Activated naive CD8-positive, alpha-beta T cell treated with anti-CD3 and anti-CD28 coated beads, Interleukin-2, amount 50 U/mL, for 24 hours (primary cell): ENCODE measurements at regions not wholly inside any gene's neighbourhood (a gene's known extent, or its start where the extent isn't known, plus 50 kb on each side); places are given as distances from the start of the nearest gene placed in this dataset.

ENCODE experiments used
- ATAC-seq: fragments of 150-1000 bp; cut with Tn5 transposase; one replicate; pipeline ENCODE4 v1.10.0; 2021
- DNase-seq: peaks from one replicate; pipeline ENCODE4 v3.0.0; 2021
- H3K27ac Mint-ChIP-seq: one replicate; pipeline ENCODE4 v1.8.0; 2021; ENCODE audit warnings: mild to moderate bottlenecking, mixed read lengths
- H3K27me3 Mint-ChIP-seq: one replicate; pipeline ENCODE4 v1.8.0; 2021; ENCODE audit warnings: mixed read lengths
- H3K36me3 Mint-ChIP-seq: one replicate; pipeline ENCODE4 v1.8.0; 2021; ENCODE audit warnings: low read depth, mixed read lengths
- H3K4me1 Mint-ChIP-seq: one replicate; pipeline ENCODE4 v1.8.0; 2021; ENCODE audit warnings: mixed read lengths
- H3K4me3 Mint-ChIP-seq: one replicate; pipeline ENCODE4 v1.8.0; 2021; ENCODE audit warnings: mild to moderate bottlenecking, moderate library complexity, mixed read lengths
- H3K9me3 Mint-ChIP-seq: one replicate; pipeline ENCODE4 v1.8.0; 2021; ENCODE audit warnings: mixed read lengths

DNA sequence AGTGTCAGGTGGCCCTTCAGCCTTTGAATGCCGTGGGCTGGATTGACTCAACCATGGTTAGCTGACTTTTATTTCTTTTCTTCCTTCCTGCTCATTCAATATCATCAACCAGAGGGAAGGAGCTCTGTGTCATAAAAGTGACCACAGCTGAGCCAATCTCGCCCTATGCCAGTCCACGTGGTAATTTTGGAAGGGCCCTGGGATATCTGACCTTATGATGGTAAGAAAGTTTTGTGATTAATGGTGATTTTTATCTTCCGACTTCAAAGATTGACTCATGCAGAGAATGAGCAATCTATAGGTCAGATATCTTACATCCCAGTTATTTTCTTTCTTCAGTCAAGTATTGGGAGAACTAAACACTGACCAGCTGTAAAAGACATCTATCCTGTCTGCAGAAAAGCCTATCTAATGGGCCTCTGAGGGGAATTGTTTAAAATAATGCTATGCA lies 170.3 kb downstream of the ZC3H11B start:
- Mint-ChIP-seq H3K27me3 (peaks cover 3% of the 10 kb centered on the region), H3K27ac (no peak overlapping the region), H3K4me1 (no peaks in the 10 kb centered on the region), H3K36me3 (no peaks in the 10 kb centered on the region), H3K9me3 (no peaks in the 10 kb centered on the region), H3K4me3 (no peak overlapping the region)
- ATAC-seq (peak; percentile 40), DNase-seq (no peak)

DNA sequence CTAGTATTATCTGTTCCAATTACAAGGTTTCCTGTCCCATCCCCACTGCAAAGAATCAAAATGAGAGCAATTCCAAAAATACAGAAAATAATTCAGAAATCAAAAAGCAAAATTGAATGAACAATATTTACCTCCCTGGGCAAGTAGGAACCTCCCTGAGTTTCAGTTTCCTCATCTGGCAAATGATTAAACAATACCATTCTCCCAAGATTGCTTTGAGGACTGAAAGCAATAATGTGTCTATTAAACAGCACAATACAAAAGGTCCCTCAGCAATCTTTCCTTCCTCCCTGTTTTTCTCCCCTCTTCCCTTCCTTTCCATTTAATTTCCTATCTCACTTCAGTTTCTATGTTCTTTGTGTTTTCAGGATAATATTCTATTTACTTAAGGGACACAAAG lies 171.0 kb downstream of the ZC3H11B start:
- DNase-seq, result no peak
- Mint-ChIP-seq H3K36me3 (no peaks in the 10 kb centered on the region), H3K27me3 (peaks cover 3% of the 10 kb centered on the region), H3K27ac (no peak overlapping the region), H3K4me1 (no peaks in the 10 kb centered on the region), H3K4me3 (no peak overlapping the region), H3K9me3 (no peaks in the 10 kb centered on the region)
- ATAC-seq, result no peak

- Mint-ChIP-seq H3K4me1 (no peaks in the 10 kb centered on the region), H3K36me3 (no peaks in the 10 kb centered on the region), H3K27ac (no peak overlapping the region), H3K27me3 (peaks cover 3% of the 10 kb centered on the region), H3K9me3 (no peaks in the 10 kb centered on the region), H3K4me3 (no peak overlapping the region)
- ATAC-seq, result no peak
- DNase-seq, result no peak
These were observed 173.5 kb downstream of the ZC3H11B start for GRCh38 chr1:219439376-219439775.

GRCh38 chr1:219438386-219438785 lies 174.5 kb downstream of the ZC3H11B start:
- no peak for ATAC-seq
- Mint-ChIP-seq H3K27ac (no peak overlapping the region), H3K4me3 (no peak overlapping the region), H3K36me3 (no peaks in the 10 kb centered on the region), H3K27me3 (peaks cover 3% of the 10 kb centered on the region), H3K4me1 (no peaks in the 10 kb centered on the region), H3K9me3 (no peaks in the 10 kb centered on the region)
- no peak for DNase-seq

GRCh38 chr1:219434923-219435297 lies 178.0 kb downstream of the ZC3H11B start:
- no peaks in the 10 kb centered on the region for H3K9me3 Mint-ChIP-seq
- H3K4me3 Mint-ChIP-seq, result no peak overlapping the region
- no peak for ATAC-seq
- peaks cover 4% of the 10 kb centered on the region for H3K27me3 Mint-ChIP-seq
- no peaks in the 10 kb centered on the region for H3K4me1 Mint-ChIP-seq
- H3K36me3 Mint-ChIP-seq, result no peaks in the 10 kb centered on the region
- no peak overlapping the region for H3K27ac Mint-ChIP-seq
- DNase-seq, result no peak

- Mint-ChIP-seq H3K27ac (no peak overlapping the region), H3K4me1 (no peaks in the 10 kb centered on the region), H3K36me3 (no peaks in the 10 kb centered on the region), H3K4me3 (no peak overlapping the region), H3K27me3 (peaks cover 4% of the 10 kb centered on the region), H3K9me3 (no peaks in the 10 kb centered on the region)
- ATAC-seq (no peak), DNase-seq (no peak)
These were observed 178.5 kb downstream of the ZC3H11B start for GRCh38 chr1:219434285-219434922.

DNA sequence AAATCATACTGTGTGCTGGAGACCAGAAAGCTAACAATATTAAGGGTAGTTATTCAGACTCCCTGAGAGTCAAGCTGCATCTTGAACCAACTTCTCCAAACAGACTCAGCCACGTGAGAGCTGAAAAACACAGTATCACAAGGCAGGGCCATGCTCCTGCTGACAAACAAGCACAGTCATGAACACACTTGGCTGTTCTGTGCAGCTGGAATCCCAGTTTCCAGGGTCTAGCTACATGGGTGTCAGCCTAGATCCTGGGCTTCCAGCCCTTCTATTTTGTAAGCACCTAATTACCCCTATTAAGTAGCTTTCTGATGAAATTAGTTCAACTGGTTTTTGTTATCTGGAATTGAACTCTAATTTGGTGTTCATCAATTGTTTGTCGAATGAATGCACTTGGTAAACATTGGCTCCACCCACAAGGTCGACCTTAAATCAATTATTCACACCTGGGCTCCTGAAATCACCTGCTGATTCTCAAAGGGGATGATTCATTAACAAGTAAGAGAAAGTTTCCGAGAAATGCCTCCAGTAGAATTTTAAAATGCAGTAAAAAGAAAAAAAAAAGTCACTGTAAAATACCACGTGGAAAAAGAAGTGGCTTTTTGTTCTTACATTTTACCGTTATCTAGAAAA lies 179.3 kb downstream of the ZC3H11B start:
- ATAC-seq (no peak), DNase-seq (no peak)
- H3K4me1 Mint-ChIP-seq, result no peaks in the 10 kb centered on the region
- peaks cover 1% of the 10 kb centered on the region for H3K27me3 Mint-ChIP-seq
- no peak overlapping the region for H3K27ac Mint-ChIP-seq
- no peaks in the 10 kb centered on the region for H3K9me3 Mint-ChIP-seq
- H3K36me3 Mint-ChIP-seq, result no peaks in the 10 kb centered on the region
- no peak overlapping the region for H3K4me3 Mint-ChIP-seq

DNA sequence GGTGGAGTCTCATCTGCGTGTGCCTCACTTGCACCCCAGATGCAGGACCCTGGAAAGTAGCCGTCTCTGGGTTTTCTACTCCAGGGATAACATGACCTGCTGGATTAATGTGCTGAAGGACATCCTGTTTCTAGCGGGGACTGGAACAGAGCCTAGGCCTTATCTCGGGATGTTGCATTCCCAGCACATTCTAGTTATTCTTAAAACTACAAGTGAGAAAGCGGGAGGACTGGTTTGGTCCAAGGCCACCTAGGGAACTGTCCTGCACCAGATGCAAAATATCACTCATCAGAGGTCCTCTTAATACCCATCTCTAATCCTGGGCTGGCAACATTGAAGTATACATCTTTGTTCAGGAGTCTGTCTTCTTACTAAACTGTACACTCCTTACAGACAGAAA lies 179.9 kb downstream of the ZC3H11B start:
- ATAC-seq (no peak), DNase-seq (no peak)
- Mint-ChIP-seq H3K4me3 (no peak overlapping the region), H3K27ac (no peak overlapping the region), H3K27me3 (peaks cover 1% of the 10 kb centered on the region), H3K36me3 (no peaks in the 10 kb centered on the region), H3K9me3 (no peaks in the 10 kb centered on the region), H3K4me1 (no peaks in the 10 kb centered on the region)

DNA sequence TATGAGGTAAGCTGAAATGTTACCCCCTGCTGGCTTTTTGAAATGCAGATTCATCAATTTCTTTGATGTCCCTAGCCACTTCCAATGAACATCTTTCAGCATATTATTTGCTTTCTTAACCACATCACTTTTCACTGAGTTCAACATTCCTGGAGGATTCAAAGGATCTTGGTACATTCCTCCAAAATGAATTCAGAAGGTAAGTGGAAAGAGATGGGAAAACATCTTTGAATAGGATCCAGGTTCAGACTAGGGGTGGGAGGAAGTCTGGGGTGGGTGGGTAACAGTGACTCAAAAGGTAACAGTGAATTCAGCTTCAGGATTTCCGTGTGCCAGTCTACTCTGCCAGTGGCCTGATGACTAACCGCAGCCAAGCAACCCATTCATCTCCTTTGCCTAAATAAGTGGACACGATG lies 180.7 kb downstream of the ZC3H11B start:
- H3K4me1 Mint-ChIP-seq, result no peaks in the 10 kb centered on the region
- ATAC-seq (no peak), DNase-seq (no peak)
- H3K9me3 Mint-ChIP-seq, result no peaks in the 10 kb centered on the region
- peaks cover 1% of the 10 kb centered on the region for H3K27me3 Mint-ChIP-seq
- H3K27ac Mint-ChIP-seq, result no peak overlapping the region
- no peaks in the 10 kb centered on the region for H3K36me3 Mint-ChIP-seq
- H3K4me3 Mint-ChIP-seq, result no peak overlapping the region

DNA sequence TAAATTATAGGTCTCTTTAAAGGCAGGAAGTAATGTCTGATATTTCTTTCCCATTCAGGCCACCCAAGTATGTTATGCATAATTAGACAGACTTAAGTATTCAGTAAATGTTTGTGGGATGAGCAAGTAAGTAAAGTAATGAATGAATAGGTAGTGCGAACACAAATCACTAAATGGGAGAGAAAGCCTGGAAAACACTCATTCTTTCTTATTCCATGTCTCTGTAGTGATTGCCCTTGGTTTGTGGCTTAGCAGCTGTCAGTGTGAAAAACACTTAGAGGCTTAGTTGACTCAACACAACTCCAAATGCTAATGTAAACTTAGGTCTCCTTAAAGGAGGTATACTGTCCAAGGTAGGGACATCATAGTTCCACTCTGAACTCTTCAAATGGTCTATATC lies 182.5 kb downstream of the ZC3H11B start:
- ATAC-seq (no peak), DNase-seq (no peak)
- Mint-ChIP-seq H3K4me3 (no peak overlapping the region), H3K27me3 (peaks cover 1% of the 10 kb centered on the region), H3K9me3 (no peaks in the 10 kb centered on the region), H3K27ac (no peak overlapping the region), H3K4me1 (no peaks in the 10 kb centered on the region), H3K36me3 (no peaks in the 10 kb centered on the region)

DNA sequence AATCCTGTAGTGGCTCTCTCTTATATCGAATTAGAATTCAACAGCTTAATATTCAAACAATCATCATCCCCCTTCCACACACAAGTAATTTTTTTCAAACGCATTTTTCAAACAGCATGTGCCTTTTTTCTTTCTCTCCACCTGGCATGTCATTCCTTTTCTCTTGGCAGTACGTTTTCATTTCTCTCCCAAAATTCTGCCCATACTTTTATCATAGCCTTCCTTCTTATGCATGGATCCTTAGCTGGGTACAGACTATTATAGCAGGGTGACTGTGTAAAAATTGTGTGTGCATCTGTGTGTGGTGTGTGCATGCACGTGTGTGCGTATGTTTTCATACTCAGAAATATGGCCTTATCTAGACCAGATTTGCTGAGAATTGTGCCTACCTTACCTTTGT lies 184.3 kb downstream of the ZC3H11B start:
- Mint-ChIP-seq H3K9me3 (no peaks in the 10 kb centered on the region), H3K36me3 (no peaks in the 10 kb centered on the region), H3K27ac (no peak overlapping the region), H3K4me3 (no peak overlapping the region), H3K4me1 (no peaks in the 10 kb centered on the region), H3K27me3 (peaks cover 1% of the 10 kb centered on the region)
- ATAC-seq (no peak), DNase-seq (no peak)

DNA sequence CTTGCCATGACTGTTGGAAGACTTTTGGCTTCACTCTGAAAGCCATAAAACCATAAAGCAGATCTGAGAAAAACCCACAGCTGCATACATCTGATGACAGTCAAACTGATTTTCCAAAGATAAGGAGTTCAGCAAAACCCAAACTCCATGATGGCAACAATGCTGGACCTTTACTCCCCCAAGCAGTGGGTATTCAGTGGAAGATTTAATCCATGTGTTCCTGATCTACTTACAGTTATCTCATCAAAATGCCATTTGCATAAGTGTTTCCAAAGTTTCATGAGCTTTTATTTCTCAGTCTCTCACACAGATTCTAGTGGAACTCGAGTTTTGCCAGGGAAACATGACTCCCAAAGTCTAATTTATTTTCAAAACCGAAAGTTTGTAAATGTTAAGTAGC lies 184.9 kb downstream of the ZC3H11B start:
- H3K9me3 Mint-ChIP-seq, result no peaks in the 10 kb centered on the region
- peaks cover 3% of the 10 kb centered on the region for H3K27me3 Mint-ChIP-seq
- H3K4me3 Mint-ChIP-seq, result no peak overlapping the region
- ATAC-seq (no peak), DNase-seq (no peak)
- H3K27ac Mint-ChIP-seq, result no peak overlapping the region
- peaks cover 1% of the 10 kb centered on the region for H3K4me1 Mint-ChIP-seq
- no peaks in the 10 kb centered on the region for H3K36me3 Mint-ChIP-seq

DNA sequence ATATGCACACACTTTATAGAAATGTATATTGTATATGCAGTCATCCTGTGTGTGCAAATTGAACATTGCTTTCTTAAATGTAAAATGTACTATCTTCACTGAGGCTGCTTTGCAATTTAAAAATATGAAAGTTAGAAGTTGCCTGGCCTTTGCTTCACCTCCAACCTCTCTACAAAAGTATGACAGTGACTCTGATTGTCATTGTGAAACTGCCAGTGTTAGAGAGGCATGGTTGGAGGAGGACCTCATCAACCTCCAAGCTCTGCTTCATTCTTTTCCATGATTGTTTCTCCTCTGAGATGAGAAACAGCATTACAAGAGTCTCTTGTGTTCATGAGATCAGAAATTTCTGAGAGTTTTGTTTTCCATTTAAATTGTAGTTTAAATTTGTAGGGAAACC lies 185.5 kb downstream of the ZC3H11B start:
- Mint-ChIP-seq H3K9me3 (no peaks in the 10 kb centered on the region), H3K36me3 (no peaks in the 10 kb centered on the region), H3K4me1 (peaks cover 2% of the 10 kb centered on the region), H3K27ac (no peak overlapping the region), H3K27me3 (peaks cover 3% of the 10 kb centered on the region), H3K4me3 (no peak overlapping the region)
- no peak for ATAC-seq
- DNase-seq, result no peak

- Mint-ChIP-seq H3K27ac (no peak overlapping the region), H3K9me3 (no peaks in the 10 kb centered on the region), H3K4me1 (peaks cover 2% of the 10 kb centered on the region), H3K36me3 (no peaks in the 10 kb centered on the region), H3K4me3 (no peak overlapping the region), H3K27me3 (peaks cover 7% of the 10 kb centered on the region)
- DNase-seq, result no peak
- ATAC-seq, result peak; percentile 28
These were observed 189.9 kb downstream of the ZC3H11B start for GRCh38 chr1:219422811-219423598.

GRCh38 chr1:219420913-219421312 lies 192.0 kb downstream of the ZC3H11B start:
- DNase-seq (no peak), ATAC-seq (no peak)
- Mint-ChIP-seq H3K9me3 (no peaks in the 10 kb centered on the region), H3K36me3 (no peaks in the 10 kb centered on the region), H3K27ac (no peak overlapping the region), H3K4me3 (no peak overlapping the region), H3K4me1 (peaks cover 2% of the 10 kb centered on the region), H3K27me3 (peaks cover 7% of the 10 kb centered on the region)
